Lung (tissue), 11 donors: ENCODE measurements at regions not wholly inside any gene's neighbourhood (a gene's known extent, or its start where the extent isn't known, plus 50 kb on each side); places are given as distances from the start of the nearest gene placed in this dataset.

Source experiments
- ATAC-seq: fragments of 200-7000 bp; cut with Tn5 transposase; one replicate; pipeline ENCODE4 v1.9.1; 2020; ENCODE audit warnings: moderate number of reproducible peaks; ENCODE audit not compliant: insufficient read depth, low FRiP score
- DNase-seq, 3 donors: peaks; one replicate each; pipeline ENCODE4 v3.0.0-alpha.2; 2013 to 2017
- H3K27ac ChIP-seq, 2 donors: one replicate each; pipeline ENCODE4 v1.5.1; 2013; ENCODE audit warnings: mild to moderate bottlenecking in 2 of 2, moderate library complexity in 2 of 2, control low read depth in 1 of 2, inconsistent platforms in 1 of 2, low read depth in 1 of 2, low read length in 1 of 2
- H3K27me3 ChIP-seq, 3 donors: one replicate each; pipeline ENCODE4 v1.5.1; 2013; ENCODE audit warnings: low read length in 2 of 3; ENCODE audit not compliant: control insufficient read depth in 3 of 3, insufficient read depth in 3 of 3
- H3K36me3 ChIP-seq, 4 donors: one replicate each; pipeline ENCODE4 v1.5.1; 2013; ENCODE audit warnings: low read length in 4 of 4, mild to moderate bottlenecking in 1 of 4, moderate library complexity in 1 of 4; ENCODE audit not compliant: control insufficient read depth in 4 of 4, insufficient read depth in 4 of 4
- H3K4me1 ChIP-seq, 5 donors: one replicate each; pipeline ENCODE4 v1.5.1; 2013; ENCODE audit warnings: low read length in 5 of 5, mild to moderate bottlenecking in 2 of 5, moderate library complexity in 1 of 5; ENCODE audit not compliant: control insufficient read depth in 5 of 5, insufficient read depth in 5 of 5
- H3K4me3 ChIP-seq: one replicate; pipeline ENCODE4 v1.5.1; 2013; ENCODE audit warnings: mild to moderate bottlenecking, control low read depth, moderate library complexity
- H3K9ac ChIP-seq, 2 donors: one replicate each; pipeline ENCODE4 v1.5.1; 2013; ENCODE audit warnings: low read length in 2 of 2, control low read depth in 1 of 2; ENCODE audit not compliant: insufficient read depth in 1 of 2
- H3K9me3 ChIP-seq, 4 donors: one replicate each; pipeline ENCODE4 v1.5.1; 2013; ENCODE audit warnings: low read length in 3 of 4, mild to moderate bottlenecking in 1 of 4, moderate library complexity in 1 of 4; ENCODE audit not compliant: control insufficient read depth in 4 of 4, insufficient read depth in 3 of 4
- WGBS, 2 donors: extraction: QIAGEN DNeasy Blood & Tissue Kit; methylation state at CpG; one replicate each; pipeline ENCODE4 v1.1.7; 2013; 5-methylcytosine and 5-hydroxymethylcytosine counted together
- TF ChIP-seq, protein P1 (sequence below): IDR thresholded peaks from 2 replicates; pipeline ENCODE4 v1.5.1; 2012; ENCODE audit warnings: mild to moderate bottlenecking; ENCODE audit errors: control extremely low read depth, extremely low read depth
- donor health status: control.
- donor health status: control.
- donor health status: Bipolar disorder and iron deficiency.
- donor health status: healthy.
- donor health status: DM: yes; HTN: yes; CAD: no.

DNA sequence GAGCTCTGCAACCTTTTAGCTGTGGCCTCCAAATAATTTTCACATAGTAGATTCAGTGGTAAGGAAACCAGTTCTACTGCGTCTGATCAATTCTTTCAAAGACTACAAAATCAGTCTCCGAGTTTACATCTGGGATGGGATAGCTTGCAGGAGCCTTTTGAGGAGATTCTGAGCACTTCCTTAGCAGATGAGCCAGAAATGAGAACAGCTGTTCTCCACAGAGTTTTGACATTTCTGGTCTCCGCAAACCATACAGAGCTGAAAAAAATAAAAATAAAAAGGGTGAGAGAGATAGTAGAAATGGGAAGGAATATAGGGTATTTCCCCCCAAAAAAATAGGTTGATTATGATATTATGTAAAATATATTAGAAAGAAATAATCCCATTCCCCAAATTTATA, 119.3 kb downstream of the LYPLAL1 start:
- 85 to 96% methylated on average over 3 of the region's 3 CpGs for WGBS, 2 donors
- TF ChIP-seq, protein P1, sequence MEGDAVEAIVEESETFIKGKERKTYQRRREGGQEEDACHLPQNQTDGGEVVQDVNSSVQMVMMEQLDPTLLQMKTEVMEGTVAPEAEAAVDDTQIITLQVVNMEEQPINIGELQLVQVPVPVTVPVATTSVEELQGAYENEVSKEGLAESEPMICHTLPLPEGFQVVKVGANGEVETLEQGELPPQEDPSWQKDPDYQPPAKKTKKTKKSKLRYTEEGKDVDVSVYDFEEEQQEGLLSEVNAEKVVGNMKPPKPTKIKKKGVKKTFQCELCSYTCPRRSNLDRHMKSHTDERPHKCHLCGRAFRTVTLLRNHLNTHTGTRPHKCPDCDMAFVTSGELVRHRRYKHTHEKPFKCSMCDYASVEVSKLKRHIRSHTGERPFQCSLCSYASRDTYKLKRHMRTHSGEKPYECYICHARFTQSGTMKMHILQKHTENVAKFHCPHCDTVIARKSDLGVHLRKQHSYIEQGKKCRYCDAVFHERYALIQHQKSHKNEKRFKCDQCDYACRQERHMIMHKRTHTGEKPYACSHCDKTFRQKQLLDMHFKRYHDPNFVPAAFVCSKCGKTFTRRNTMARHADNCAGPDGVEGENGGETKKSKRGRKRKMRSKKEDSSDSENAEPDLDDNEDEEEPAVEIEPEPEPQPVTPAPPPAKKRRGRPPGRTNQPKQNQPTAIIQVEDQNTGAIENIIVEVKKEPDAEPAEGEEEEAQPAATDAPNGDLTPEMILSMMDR = no peak

DNA sequence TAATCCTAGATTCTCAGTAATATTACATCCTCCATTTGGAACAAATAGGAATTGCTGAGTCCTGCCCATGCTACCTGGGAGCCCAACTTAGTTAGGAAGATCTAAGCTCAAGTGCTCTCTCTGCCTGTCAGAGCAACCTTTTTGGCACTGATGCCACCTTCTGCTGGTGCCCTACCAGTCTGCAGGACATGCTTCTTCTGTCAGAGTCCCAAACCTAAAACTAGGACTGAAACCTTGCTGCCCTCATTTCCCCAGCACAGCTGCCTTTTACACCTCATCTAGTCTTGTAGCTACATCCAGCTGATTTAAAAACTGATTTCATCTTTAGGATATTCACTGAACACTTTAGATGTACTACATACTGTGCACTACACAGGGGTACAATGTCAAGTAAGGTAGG, 118.7 kb downstream of the LYPLAL1 start:
- TF ChIP-seq, protein P1 = no peak
- Histone ChIP-seq H3K36me3 (peaks cover 0 to 13% (median 0%) of the 10 kb centered on the region in 4 donors), H3K27ac (no peak overlapping the region), H3K4me1 (peaks cover 0 to 27% (median 7%) of the 10 kb centered on the region in 5 donors), H3K9me3 (no peaks in the 10 kb centered on the region), H3K9ac (no peak overlapping the region), H3K4me3 (no peak overlapping the region), H3K27me3 (no peaks in the 10 kb centered on the region)
- no peak for DNase-seq
- no peak for ATAC-seq

More for the DNA sequence above, 119.3 kb downstream of the LYPLAL1 start:
- Histone ChIP-seq H3K4me1 (peaks cover 0 to 29% (median 7%) of the 10 kb centered on the region in 5 donors), H3K27me3 (no peaks in the 10 kb centered on the region), H3K27ac (no peak overlapping the region), H3K9ac (no peak overlapping the region), H3K9me3 (no peaks in the 10 kb centered on the region), H3K36me3 (peaks cover 0 to 13% (median 0%) of the 10 kb centered on the region in 4 donors), H3K4me3 (no peak overlapping the region)
- no peak for ATAC-seq
- DNase-seq = peak in 2 of 3 donors; percentile 83 to 87

DNA sequence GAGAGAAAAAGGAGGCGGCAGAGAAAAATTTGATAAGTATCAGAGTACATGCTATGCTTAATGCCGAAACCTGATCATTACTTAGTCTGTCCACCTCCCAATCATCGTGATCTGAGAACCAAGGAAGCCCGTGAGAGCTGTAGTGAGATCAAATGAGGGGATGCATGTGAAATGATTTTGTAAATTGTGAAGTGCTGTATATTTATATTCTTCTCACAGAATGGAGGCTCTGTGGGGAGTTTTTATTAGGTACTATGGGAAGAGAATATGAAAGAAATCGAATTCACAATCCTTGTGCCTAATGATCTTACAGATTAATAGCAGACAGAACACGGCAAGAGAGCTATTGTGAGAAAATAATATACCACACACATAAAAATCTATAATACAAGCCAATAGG, 115.5 kb downstream of the LYPLAL1 start:
- H3K36me3 ChIP-seq = peaks cover 0 to 4% (median 0%) of the 10 kb centered on the region in 4 donors
- no peak for ATAC-seq
- peaks cover 0 to 24% (median 7%) of the 10 kb centered on the region in 5 donors for H3K4me1 ChIP-seq
- no peaks in the 10 kb centered on the region for H3K9me3 ChIP-seq
- no peak overlapping the region for H3K27ac ChIP-seq
- WGBS, 2 donors = 76 to 78% methylated on average over 6 of the region's 6 CpGs
- H3K27me3 ChIP-seq = no peaks in the 10 kb centered on the region
- H3K4me3 ChIP-seq = no peak overlapping the region
- H3K9ac ChIP-seq = no peak overlapping the region
- DNase-seq = no peak
- TF ChIP-seq, protein P1 = no peak

DNA sequence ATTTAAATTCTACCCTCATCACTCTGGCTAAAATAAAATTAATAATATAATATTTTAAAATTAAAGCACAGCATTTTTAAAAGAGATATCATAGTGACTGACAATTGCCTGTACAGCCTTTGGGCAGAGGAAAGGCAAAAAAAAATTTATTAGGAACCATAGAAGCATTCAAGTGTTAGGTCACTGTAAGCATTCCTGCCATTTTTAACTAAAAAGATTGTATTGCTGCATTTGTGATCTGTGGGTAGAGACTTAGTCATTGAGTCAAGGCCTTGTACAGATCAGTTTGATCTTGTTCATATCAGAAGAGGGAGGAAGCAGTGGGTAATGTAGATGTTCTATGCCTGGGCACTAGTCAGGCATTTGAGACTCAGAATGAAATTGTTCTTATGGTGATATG, 109.9 kb downstream of the LYPLAL1 start:
- Histone ChIP-seq H3K4me1 (no peaks in the 10 kb centered on the region), H3K4me3 (no peak overlapping the region), H3K27me3 (no peaks in the 10 kb centered on the region), H3K36me3 (no peaks in the 10 kb centered on the region), H3K9me3 (no peaks in the 10 kb centered on the region), H3K27ac (no peak overlapping the region), H3K9ac (no peak overlapping the region)
- TF ChIP-seq, protein P1 = no peak
- DNase-seq = no peak
- no peak for ATAC-seq
